ENCODE measurements at regions not wholly inside any gene's neighbourhood (a gene's known extent, or its start where the extent isn't known, plus 50 kb on each side); places are given as distances from the start of the nearest gene placed in this dataset.

DNA sequence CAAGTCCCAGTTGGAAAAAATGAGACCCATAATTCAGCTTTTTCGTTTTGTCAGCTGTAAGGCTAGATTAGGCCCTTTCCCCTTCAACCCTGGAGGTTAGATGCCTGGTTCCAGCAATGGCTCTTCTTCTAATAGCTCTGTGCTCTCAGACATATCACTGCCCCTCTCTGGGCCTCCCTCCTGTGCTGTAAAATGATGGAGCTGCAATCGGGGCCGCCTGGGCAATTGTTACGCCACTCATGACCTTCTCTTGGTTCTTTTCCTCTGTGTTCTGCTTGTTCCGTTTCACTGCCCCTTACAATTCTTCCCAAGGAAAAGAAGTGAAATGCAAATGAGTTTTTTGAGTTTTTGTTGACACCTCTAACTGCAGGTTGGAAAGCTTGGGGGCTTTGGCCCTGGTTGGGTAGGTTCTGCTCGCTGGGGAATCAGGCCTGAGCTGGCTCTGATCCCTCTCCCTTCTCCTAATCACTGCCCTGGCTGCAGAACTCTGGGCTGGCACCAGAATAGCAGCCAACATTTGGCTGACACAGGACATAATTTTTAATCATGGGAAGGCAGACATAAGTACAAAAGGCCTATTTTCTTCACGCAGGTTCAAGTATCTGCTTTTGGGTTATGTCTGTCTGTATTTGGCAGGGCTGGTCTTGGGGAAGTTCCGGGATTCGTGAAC, 110.9 kb downstream of the FOXD1 start:
- DNase-seq, result no peak

DNA sequence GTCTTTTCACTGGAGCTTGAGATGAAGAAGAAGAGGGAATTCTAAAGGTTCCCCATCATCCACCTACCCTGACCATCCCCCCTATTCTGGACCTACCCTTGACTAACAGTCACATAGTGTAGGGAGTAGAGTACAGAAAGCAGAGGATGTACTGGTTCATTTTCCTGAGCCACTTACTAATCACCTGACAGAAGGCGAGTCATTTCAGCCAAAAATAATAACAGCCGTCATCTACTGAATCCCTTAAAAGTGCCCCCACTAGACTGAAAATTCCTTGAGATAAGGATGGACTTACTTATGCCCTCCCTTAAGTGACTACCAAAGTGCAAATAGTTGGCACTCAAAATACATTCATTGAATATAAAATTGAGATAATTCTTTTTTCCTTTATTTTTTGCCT, 112.2 kb downstream of the FOXD1 start:
- no peak for DNase-seq

DNA sequence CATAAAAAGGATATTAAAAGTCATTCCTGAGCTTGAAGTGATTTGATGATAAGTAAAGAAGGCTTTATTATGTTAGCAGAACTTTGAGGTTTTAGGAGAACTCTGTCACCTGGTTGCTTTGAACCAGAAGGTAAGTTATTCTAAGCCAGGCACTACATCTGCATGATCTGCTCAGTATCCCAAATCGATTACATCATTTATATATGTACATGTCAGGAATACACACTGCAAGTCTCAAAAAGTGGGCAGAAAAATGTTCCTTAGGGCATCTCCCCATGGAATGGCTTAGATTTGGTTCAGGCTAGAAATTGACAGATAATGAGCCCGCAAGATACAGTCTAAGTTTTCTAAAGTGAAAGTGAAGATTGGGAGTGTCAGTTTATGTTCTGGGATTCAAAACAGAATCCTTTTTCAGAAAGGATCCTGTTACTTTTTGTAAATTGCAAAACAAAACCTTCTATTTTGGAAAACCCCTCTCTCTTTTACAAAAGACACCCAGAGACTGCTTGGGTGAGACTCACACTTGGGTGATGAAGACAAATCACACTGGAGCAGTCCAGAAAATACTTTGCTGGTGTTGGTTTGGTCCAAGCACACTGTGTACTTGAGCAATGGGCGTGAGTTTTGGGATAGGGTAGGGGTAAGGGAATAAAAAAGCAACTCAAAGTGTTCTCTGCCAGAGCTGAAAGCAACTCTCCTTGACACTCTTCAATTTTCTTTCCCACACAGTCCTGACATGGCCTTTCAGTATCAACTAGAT, 114.5 kb downstream of the FOXD1 start:
- DNase-seq, result no peak

DNA sequence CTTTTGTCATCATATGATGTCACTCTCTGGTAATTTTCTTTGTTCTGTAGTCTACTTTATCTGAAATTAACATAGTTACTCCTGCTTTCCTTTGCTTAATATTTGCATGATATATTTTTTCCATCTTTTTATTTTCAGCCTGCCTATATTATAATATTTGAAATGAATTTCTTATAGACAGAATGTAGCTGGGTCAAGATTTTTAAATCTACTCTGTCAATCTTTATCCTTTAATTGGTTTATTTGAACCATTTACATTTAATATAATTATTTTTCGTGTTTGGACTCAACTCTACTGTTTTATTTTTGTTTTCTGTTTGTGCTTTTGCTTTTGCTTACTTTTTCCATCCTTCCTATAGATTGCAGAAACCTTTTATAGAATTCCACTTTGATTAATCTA, 118.0 kb downstream of the FOXD1 start:
- DNase-seq, result no peak

DNA sequence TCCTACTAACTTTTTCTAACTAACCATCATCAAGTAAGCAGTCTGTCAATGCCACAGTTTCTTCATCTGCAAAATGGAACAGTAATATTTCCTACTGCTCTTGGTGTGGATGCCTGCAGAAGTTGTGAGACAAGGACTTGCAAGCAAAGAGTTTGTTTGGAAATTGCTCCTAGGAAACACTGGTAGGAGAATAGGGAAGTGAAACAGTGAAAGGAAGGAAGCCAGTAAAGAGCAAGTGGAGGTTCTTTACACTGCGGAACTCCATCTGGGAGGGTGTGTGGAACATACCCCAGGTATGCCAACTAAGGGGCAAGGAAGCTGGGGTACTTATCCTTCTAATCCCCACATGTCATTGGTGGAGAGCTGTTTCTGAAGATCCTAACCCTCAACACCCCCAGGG, 119.9 kb downstream of the FOXD1 start:
- no peak for DNase-seq

DNA sequence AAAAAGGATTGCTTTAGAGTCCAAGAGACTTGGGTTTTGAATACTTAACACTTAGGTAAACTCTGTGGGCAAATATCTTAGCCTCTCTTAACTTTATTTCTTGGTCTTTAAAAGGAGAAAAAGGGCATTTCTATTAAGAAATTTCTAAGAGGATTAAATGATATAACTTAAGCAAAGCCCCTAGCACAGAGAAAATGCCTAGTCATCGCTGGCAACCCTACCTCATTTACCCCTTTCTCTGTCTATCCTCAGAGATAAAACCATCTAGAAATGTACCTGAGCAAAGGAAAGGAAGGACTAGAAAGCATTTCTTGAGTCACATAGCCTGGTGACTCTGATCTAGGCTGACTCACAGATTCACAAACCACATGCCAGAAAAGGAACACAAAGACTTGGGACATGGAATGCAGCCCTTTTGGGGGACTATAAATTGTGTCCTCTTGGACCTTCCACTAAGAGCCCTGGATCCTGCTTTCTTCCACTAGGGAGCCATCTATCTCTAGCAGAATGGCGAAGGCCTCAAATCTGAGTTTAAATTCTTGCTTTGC, 120.6 kb downstream of the FOXD1 start:
- no peak for DNase-seq

DNA sequence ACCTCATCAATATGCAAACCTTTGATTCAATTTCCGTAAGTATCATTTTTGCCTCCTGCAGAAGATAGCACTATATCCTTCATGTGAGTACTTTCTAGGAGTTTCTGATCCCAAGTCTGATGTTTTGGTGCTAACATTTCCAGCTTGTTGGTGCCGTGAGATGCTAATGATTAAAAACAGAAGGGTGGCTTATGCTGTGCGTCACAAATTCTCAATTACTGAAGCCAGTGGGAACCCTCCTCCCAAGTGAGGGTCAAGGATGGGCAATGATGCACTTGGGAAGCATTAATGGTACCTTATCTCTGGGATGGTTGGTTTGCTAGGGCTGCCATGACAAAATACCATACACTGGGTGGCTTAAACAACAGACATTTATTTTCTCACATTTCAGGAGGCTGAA, 123.0 kb downstream of the FOXD1 start:
- DNase-seq, result no peak

DNA sequence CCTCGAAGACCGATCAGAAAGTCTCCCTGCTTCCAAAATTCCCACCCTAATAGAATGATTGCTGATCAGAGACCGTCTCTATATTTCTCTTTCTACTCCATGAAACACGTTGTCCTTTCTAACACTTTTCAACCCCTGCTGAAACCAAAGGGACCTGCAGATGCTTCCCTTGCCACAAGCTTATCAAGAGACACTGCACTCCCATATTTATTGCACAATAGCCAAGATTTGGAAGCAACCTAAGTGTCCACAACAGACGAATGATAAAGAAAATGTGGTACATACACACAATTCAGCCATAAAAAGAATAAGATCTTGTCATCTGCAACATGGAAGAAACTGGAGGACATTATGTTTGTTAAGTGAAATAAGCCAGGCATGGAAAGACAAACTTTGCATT, 125.1 kb downstream of the FOXD1 start:
- no peak for DNase-seq

DNA sequence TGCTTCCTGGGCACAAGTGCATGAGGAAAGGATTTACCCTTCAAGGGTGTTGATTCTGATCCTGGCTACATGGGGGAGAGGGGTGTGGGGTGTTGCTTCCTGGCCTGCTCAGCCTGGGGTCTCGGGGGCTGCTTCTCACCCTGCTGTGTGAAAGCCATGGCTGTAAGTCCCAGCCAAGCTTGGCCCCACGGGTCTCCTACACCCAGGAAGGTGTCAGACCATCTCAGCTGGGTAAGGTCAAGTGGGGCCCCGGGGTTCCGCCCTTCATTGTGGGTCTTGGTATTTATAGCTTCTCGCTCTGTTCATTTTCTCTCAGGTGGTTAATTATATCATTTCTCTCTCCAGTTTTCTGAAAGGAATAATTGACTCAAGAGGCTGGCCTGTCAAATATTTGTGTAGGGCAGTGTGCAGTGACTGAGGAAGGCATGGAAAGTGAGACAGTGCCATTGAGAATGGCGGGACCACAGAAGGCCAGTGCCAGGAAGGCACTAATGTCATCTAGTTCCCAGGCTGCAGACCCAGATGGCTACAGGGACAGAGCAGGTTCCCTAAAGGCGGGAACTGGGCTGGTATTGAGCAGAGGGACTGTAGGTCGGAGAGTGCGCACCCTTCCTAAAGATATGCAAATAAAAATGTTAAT, 126.0 kb downstream of the FOXD1 start:
- no peak for DNase-seq

DNA sequence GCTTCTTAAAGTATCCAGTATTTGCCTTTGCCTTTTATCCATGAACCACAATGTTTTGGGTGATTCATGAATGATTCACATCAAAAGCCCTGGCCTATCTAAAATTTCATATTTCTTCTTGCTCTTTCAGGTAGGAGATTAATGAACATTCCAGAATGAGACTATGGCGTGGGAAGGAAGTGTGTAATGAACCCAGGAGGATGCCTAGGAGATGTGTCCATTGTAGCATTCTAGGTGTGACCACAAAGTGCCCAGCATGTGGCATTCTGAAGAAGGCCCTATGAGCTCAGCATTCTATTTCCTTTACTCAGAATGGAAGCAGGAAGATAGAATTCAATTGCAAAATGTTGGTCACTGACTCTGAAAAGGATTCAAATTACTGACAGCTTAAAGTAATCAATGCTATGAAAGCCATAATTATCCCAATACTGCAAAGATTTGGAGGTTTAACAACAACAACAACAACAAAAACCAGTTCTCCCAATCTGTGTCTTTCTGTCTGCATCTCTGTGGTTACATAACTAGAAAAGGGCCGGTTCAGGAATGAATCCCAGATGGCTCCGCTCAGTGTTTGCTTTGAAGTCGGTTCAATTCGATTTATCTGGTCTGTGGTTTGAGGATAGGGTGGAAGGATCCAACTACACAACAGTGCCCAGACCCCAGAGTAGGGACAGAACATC, 126.7 kb downstream of the FOXD1 start:
- DNase-seq, result no peak

DNA sequence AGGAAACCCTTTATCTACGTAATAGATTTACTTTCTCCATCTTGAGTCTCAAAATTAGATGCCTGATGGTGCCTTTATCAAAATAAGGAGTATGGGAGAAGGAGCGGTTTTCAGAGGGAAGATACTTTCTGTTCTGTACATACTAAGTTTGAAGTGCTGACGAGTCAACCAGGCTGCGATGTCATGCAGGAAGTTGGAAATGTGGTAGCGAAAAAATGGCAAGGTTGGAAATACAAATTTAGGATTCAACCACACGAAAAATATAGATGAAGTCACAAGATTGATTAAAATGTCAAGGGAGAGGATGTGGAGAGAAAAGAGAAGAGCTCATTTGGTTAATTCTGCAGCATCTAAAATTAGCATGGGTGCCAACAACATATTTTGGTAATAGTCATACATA, 129.5 kb downstream of the FOXD1 start:
- no peak for DNase-seq

DNA sequence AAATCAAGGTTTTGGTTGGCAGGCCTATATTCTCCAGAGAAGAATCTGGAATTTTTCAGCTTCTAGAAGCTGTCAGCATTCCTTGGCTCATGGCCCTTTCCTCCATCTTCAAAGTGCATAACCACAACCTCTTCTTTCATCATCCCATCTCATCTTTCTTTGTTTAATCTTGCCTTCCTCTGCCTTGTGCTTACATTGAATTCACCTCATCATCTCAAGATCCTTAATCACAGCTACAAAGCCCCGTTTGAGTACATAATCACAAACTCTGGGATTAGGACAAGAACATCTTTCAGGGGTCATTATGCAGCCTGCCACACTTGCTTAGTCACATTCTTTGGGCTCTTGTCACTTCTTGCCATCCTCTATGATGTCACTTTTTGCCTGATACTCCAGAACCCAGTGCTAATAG, 130.3 kb downstream of the FOXD1 start:
- DNase-seq, result no peak

DNA sequence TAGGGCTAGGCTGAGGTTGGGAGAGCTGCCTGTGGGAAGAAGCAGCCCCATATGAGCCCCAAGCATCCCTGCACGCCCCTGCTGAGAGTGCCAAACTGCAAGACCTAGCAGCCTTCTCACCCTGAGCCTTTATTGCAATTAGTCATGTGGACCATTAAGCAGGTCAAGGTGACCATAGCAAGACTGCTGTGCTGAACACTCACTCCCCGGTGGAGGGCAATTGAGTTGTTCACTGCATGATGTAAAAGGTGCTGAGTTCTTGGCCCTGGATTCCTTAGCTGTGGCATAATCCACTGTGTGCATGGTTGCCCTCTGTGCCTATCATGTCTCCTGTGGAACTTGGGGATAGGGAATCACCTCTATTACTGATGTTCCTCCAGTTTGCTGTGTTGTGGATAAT, 131.1 kb downstream of the FOXD1 start:
- no peak for DNase-seq

DNA sequence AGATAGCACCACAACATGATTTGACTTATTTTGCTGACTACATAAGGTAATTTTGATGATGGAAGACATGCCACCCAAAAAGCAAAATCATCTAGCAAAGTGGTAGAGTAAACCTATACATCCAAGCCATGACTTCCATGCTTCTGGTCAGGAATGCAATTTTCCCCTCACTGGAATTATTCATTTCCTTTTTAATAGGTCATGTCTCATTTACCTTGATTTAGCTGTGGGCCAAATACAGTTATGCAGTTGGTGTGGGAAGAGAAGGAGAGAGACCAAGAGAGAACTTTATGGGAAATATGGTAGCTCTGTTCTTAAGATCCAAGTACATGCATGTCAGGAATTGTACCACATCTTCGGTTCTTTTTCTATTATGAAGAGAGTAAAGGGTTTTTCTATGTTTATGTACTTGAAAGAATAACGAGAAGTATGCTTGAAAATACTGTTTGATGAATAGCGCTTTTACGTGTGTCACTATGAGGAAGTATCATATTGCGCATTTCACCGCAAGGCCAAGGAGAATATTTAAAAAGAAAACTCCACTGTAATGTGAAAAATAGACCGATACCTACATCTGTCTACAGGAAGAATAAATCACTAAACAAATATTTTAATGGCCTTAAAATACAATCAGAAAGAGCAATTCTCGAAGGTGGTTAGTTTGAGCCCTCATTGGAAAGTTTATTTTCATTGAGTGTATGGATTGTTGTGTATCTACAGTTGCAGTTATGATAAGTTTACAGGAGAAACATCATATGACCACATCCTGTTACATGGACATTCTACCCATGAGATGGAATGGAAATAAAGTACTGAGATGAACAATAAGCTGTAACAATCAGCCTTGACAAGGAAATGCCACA, 134.0 kb downstream of the FOXD1 start:
- no peak for DNase-seq

DNA sequence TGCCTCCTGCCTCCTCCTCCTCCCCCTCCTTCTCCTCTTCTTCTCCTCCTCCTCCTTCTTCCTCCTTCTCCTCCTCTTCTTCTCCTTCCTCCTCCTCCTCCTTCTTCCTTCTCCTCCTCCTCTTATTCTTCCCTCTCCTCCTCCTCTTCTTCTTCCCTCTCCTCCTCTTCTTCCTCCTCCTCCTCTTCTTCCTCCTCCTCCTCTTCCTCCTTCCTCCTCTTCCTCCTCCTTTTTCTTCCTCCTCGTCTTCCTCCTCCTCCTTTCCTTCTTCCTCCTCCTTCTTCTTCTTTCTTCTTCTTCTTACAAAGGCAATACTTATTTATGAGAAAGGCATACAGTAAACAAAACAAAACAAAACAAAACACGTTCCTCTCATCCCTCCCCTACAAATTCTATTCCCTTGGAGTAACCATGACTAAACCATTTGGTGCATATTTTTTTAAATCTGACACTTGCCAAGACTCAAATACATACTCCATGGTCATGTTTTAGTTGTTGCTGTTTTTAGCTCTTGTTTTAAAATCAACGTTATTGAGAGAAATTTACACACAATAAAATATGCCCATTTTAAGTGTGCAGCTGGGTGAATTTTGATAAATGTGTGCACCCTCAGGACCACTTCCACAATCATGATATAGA, 135.6 kb downstream of the FOXD1 start:
- DNase-seq, result no peak

DNA sequence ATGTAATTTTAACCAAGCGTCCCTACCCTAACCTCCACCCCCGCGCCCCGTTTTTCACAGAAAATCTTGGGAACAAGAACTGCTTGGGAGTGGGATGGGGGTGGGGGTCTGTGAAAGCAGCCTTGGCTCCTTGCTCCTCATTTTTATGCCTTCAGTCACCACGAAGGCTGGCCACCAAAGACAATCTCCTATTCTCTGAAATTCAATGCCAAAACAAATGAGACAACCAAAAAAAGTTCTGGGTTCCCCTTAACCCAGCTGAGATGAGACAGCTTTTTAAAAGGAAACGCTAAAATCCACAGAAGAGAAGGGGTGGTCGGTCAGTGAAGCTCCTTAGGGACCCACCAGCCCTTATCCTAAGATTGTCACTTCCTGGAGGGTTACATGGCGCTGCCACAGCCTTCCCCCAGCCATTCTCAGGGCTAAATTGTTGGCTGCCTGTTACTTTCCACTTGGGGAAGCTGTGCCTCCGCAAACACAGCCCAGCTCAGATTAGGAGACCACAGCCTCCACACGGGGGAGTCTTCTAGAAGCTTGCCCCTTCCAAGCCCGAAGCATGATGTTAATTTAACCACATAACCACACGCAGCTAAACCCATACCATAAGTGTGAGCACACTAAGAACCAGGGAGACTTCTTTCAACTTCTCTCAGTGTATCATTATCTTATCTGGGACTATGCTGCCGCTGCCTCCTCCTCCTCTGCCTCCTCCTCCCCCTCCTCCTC, 136.3 kb downstream of the FOXD1 start:
- peak; percentile 2 for DNase-seq

DNA sequence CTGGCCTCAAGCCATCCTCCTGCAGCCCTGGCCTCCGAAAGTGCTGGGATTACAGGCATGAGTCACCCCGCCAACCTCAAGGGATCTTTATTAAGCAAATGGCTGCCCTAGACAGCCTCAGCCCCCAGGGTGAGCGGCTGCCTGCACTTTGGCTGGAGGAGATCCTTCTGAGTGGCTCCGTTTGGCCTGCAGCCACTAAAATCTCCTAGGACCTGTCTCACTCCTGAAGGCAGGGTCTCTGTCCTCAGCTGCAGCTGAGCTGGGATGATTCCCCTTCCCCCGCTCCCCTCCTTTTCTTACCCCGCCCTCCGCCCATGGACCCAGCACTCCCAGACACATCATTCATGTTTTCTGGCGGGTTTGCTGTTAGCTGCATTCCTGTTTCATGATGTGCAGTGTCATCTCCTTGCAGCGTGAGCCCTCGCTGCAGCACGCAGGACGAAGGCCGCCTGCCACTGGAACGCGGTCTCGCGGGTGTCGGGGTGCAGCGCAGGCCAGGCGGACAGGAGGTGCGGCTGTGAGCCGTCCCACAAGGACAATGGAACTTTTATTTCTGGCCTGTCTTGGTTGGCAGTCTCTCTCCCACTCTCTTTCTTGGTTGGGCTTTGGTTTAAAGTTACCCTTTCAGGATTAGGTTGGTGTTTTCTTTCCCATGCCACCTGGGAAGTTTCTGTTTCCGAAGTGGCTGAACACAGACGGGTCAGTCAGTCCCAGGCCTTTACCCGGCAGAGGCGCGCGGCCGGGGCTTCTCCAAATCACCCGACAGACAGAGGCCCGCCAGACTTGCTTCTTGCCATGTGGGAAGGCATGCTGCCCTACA, 137.1 kb downstream of the FOXD1 start:
- DNase-seq, result no peak

DNA sequence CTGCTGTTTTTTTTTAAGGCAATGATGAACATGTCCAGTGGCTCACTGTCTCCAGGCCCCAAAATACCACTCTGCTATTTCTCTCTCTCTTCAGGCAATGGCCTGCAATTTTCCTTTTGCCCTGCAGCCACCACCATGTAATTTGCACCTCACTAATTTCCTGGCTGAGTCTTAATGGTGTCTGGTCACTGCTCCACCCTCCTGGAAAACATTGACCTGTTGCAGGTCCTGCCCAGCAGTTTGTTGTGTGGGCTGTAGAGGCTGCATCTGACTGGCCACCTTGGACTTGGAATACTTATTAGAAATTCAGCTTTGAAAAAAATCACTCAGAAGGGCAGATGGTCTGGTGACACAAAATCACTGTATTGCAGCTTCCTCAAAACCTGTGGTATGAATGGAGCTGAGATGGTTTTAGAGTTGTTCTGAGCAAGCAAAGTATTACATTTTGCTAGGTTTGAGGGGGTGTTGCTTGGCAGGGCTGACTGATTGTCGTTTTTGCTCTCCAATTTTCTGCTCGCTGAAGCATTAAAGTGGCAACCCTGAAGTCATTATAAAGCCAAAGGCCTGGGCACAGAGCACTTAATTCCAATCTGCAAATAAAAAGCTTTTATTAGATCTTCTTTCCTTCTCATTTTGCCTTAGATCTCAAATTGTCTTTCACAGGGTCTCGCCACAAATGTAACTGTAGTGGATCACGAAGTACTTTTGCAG, 134.8 kb downstream of the TMEM174 start:
- no peak for DNase-seq

DNA sequence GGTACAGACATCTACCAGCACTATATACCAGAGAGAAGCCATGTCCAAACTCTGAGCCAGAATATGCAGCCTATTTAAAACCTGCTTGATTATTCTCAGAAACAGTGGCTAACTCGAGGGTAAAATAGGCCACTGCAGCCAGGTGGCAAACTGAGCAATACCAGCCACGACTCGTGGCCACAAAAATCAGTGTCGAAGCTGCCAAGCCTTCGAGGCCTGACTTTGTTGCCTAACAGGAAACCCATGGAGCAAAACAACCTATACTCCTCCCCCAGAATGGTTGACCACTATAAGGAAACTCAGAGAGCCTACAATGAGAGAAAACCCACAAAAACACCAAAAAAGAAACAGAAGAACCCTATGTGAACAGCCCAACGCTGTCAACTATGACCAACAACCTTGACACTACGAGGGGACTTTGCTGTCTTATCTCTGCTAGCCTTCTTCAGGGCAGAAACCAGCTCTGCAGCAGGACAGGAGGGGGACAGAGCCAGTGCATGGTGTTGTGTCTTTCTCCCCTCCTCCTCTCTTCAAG, 133.8 kb downstream of the TMEM174 start:
- DNase-seq, result no peak
